WTC11 (cell line): ENCODE measurements at regions not wholly inside any gene's neighbourhood (a gene's known extent, or its start where the extent isn't known, plus 50 kb on each side); places are given as distances from the start of the nearest gene placed in this dataset.

Experiments
- ATF6 ChIP-seq: sonication (generic); formaldehyde crosslinking; IDR thresholded peaks from 2 replicates; pipeline ENCODE4 v1.8.1; 2023; ENCODE audit warnings: mild to moderate bottlenecking, missing genetic modification reagents
- E2F1 ChIP-seq: sonication (generic); formaldehyde crosslinking; IDR thresholded peaks from 2 replicates; pipeline ENCODE4 v1.8.0; 2022; ENCODE audit warnings: mild to moderate bottlenecking, missing genetic modification reagents
- ELF4 ChIP-seq: sonication (generic); formaldehyde crosslinking; IDR thresholded peaks from 2 replicates; pipeline ENCODE4 v1.8.1; 2022; ENCODE audit warnings: low read depth, mild to moderate bottlenecking, moderate library complexity, missing genetic modification reagents
- ETV6 ChIP-seq: sonication (generic); formaldehyde crosslinking; IDR thresholded peaks from 2 replicates; pipeline ENCODE4 v1.8.1; 2022; ENCODE audit warnings: mild to moderate bottlenecking, missing genetic modification reagents
- FOXK1 ChIP-seq: sonication (generic); formaldehyde crosslinking; IDR thresholded peaks from 2 replicates; pipeline ENCODE4 v1.8.0; 2022; ENCODE audit warnings: mild to moderate bottlenecking, moderate library complexity, missing genetic modification reagents
- JUN ChIP-seq: sonication (generic); formaldehyde crosslinking; IDR thresholded peaks from 2 replicates; pipeline ENCODE4 v1.8.0; 2023; ENCODE audit warnings: mild to moderate bottlenecking, missing genetic modification reagents
- MLX ChIP-seq: sonication (generic); formaldehyde crosslinking; IDR thresholded peaks from 2 replicates; pipeline ENCODE4 v1.8.1; 2023; ENCODE audit warnings: mild to moderate bottlenecking, missing genetic modification reagents, moderate library complexity
- PRDM15 ChIP-seq: sonication (generic); formaldehyde crosslinking; IDR thresholded peaks from 2 replicates; pipeline ENCODE4 v1.8.0; 2022; ENCODE audit warnings: missing genetic modification reagents
- RELA ChIP-seq: sonication (generic); formaldehyde crosslinking; IDR thresholded peaks from 2 replicates; pipeline ENCODE4 v1.8.1; 2022; ENCODE audit warnings: missing genetic modification reagents, mild to moderate bottlenecking, borderline replicate concordance
- SP1 ChIP-seq: sonication (generic); formaldehyde crosslinking; conservative IDR thresholded peaks from 2 replicates; pipeline ENCODE4 v1.8.1; 2022; ENCODE audit warnings: missing genetic modification reagents
- TF ChIP-seq, protein P1 (sequence below): sonication (generic); formaldehyde crosslinking; IDR thresholded peaks from 2 replicates; pipeline ENCODE4 v1.8.0; 2022; ENCODE audit warnings: mild to moderate bottlenecking, missing genetic modification reagents
- TF ChIP-seq, protein P2 (sequence below): fragments of 200-600 bp; IDR thresholded peaks from 2 replicates; pipeline ENCODE4 v1.8.0; 2022; ENCODE audit warnings: antibody characterized with exemption
- TF ChIP-seq, protein P3 (sequence below): sonication (generic); formaldehyde crosslinking; IDR thresholded peaks from 2 replicates; pipeline ENCODE4 v1.8.1; 2022; ENCODE audit warnings: low read depth, missing genetic modification reagents, borderline replicate concordance

DNA sequence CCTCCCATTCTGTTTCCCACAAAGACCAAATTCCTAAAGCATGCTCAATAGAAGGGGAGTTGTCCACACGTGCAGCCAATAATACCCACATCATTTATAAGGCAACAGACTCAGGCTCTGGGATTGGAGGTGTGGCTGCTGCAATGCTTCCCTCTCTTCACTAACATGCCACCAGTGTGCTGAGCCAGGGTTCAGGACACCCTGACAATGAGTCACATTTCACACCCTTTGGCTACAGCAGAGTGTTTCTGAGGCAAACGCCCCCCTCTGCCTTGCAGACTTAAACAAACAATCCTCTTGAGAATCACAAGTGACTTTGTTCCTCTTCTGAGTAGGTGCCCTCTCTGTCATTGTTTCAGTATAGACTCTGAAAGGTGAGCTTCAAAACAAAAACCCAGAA, 189.3 kb upstream of the TLE4 start:
- TF ChIP-seq, protein P1, sequence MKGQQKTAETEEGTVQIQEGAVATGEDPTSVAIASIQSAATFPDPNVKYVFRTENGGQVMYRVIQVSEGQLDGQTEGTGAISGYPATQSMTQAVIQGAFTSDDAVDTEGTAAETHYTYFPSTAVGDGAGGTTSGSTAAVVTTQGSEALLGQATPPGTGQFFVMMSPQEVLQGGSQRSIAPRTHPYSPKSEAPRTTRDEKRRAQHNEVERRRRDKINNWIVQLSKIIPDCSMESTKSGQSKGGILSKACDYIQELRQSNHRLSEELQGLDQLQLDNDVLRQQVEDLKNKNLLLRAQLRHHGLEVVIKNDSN (CRISPR knock-in tag): no peak
- TF ChIP-seq E2F1 (CRISPR knock-in tag) (no peak), PRDM15 (CRISPR knock-in tag) (no peak), JUN (CRISPR knock-in tag) (no peak), ELF4 (no peak), SP1 (no peak), ATF6 (no peak), MLX (CRISPR knock-in tag) (no peak), ETV6 (CRISPR knock-in tag) (no peak), FOXK1 (CRISPR knock-in tag) (no peak), RELA (no peak)
- TF ChIP-seq, protein P2, sequence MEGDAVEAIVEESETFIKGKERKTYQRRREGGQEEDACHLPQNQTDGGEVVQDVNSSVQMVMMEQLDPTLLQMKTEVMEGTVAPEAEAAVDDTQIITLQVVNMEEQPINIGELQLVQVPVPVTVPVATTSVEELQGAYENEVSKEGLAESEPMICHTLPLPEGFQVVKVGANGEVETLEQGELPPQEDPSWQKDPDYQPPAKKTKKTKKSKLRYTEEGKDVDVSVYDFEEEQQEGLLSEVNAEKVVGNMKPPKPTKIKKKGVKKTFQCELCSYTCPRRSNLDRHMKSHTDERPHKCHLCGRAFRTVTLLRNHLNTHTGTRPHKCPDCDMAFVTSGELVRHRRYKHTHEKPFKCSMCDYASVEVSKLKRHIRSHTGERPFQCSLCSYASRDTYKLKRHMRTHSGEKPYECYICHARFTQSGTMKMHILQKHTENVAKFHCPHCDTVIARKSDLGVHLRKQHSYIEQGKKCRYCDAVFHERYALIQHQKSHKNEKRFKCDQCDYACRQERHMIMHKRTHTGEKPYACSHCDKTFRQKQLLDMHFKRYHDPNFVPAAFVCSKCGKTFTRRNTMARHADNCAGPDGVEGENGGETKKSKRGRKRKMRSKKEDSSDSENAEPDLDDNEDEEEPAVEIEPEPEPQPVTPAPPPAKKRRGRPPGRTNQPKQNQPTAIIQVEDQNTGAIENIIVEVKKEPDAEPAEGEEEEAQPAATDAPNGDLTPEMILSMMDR: no peak
- TF ChIP-seq, protein P3, sequence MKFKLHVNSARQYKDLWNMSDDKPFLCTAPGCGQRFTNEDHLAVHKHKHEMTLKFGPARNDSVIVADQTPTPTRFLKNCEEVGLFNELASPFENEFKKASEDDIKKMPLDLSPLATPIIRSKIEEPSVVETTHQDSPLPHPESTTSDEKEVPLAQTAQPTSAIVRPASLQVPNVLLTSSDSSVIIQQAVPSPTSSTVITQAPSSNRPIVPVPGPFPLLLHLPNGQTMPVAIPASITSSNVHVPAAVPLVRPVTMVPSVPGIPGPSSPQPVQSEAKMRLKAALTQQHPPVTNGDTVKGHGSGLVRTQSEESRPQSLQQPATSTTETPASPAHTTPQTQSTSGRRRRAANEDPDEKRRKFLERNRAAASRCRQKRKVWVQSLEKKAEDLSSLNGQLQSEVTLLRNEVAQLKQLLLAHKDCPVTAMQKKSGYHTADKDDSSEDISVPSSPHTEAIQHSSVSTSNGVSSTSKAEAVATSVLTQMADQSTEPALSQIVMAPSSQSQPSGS: no peak
